HCT116 (cell line): ENCODE measurements at regions not wholly inside any gene's neighbourhood (a gene's known extent, or its start where the extent isn't known, plus 50 kb on each side); places are given as distances from the start of the nearest gene placed in this dataset.

Experiments
- ATAC-seq: fragments of 200-7000 bp; cut with Tn5 transposase; 2 replicates; pipeline ENCODE4 v1.9.1; 2020; ENCODE audit warnings: mild to moderate bottlenecking, moderate library complexity
- BruUV-seq: library from RNA; stranded (reverse); fragments of 400-500 nt; replicated peaks from 2 replicates; lab custom pipeline; 2021; lab: Mats Ljungman, UMichigan
- CTCF ChIA-PET: fragments of 300-600 bp; sonication (Branson Sonifier 250); formaldehyde crosslinking; loops from one replicate; lab custom pipeline; 2021; ENCODE audit warnings: antibody characterized with exemption; lab: Charles Lee
- POLR2A ChIA-PET: fragments of 300-600, 350-600 bp; sonication (Branson Sonifier 250); formaldehyde crosslinking; loops from one replicate; lab custom pipeline; 2021; ENCODE audit warnings: antibody characterized with exemption; lab: Charles Lee
- RAD21 ChIA-PET, 2 experiments: fragments of 300-600 bp; sonication (Branson Sonifier 250); formaldehyde crosslinking; loops; one replicate each; lab custom pipeline; 2023; ENCODE audit warnings: low total read pairs in 2 of 2; ENCODE audit not compliant: uncharacterized antibody in 2 of 2, unreplicated experiment in 2 of 2, low non-redundant PET in 1 of 2; lab: Charles Lee
- DNase-seq: peaks from one replicate; pipeline ENCODE4 v3.0.0-alpha.2; 2010; ENCODE audit warnings: low read depth, low spot score
- H2AFZ ChIP-seq: fragments of 200-600 bp; shearing (Covaris generic), sonication (generic); 2 replicates; pipeline ENCODE4 v1.6.1; 2017; ENCODE audit warnings: low read depth, mixed run types, mixed read lengths, antibody characterized with exemption, low read length; ENCODE audit not compliant: poor library complexity, severe bottlenecking
- H3K27ac ChIP-seq: 2 replicates; pipeline ENCODE4 v1.5.1; 2012; ENCODE audit warnings: low read depth, low read length
- H3K27me3 ChIP-seq: fragments of 200-600 bp; sonication (generic); 2 replicates; pipeline ENCODE4 v1.6.1; 2016; ENCODE audit warnings: mixed run types, low read length, mixed read lengths; ENCODE audit not compliant: insufficient read depth
- H3K36me3 ChIP-seq, 2 experiments: fragments of 200-500 bp in 1 of 2; fragments of 200-600 bp in 1 of 2; sonication (Bioruptor generic) in 1 of 2; sonication (generic) in 1 of 2; 2 replicates each; pipeline versions ENCODE4 v1.5.1 to v1.6.1; 2014 to 2016; ENCODE audit warnings: low read length in 2 of 2, inconsistent platforms in 1 of 2, mixed read lengths in 1 of 2, mixed run types in 1 of 2; ENCODE audit not compliant: insufficient read depth in 2 of 2, control insufficient read depth in 1 of 2
- H3K4me1 ChIP-seq, 2 experiments: fragments of 200-600 bp in 1 of 2; sonication (generic) in 1 of 2; 2 replicates each; pipeline versions ENCODE4 v1.5.1 to v1.6.1; 2012 to 2017; ENCODE audit warnings: low read length in 2 of 2, inconsistent platforms in 1 of 2, mild to moderate bottlenecking in 1 of 2, mixed read lengths in 1 of 2, mixed run types in 1 of 2, moderate library complexity in 1 of 2; ENCODE audit not compliant: insufficient read depth in 2 of 2, control insufficient read depth in 1 of 2
- H3K4me2 ChIP-seq: fragments of 200-600 bp; sonication (generic); 2 replicates; pipeline ENCODE4 v1.6.1; 2017; ENCODE audit warnings: mixed run types, low read length, mixed read lengths
- H3K4me3 ChIP-seq, 2 experiments: fragments of 200-600 bp in 1 of 2; sonication (generic) in 1 of 2; replicated peaks in 1 of 2; 2 replicates each; pipeline ENCODE4 v1.5.1; 2011 to 2016; ENCODE audit warnings: low read length in 2 of 2, control low read depth in 1 of 2, low read depth in 1 of 2, mild to moderate bottlenecking in 1 of 2, mixed read lengths in 1 of 2, mixed run types in 1 of 2
- H3K79me2 ChIP-seq: fragments of 200-600 bp; sonication (generic); 2 replicates; pipeline ENCODE4 v1.6.1; 2017; ENCODE audit warnings: mild to moderate bottlenecking, mixed run types, low read length, moderate library complexity, mixed read lengths; ENCODE audit not compliant: insufficient read depth
- H3K9ac ChIP-seq: fragments of 200-600 bp; sonication (generic); 2 replicates; pipeline ENCODE4 v1.6.1; 2016; ENCODE audit warnings: low read length, mixed read lengths
- H3K9me2 ChIP-seq: fragments of 200-600 bp; sonication (generic), shearing (Covaris generic); 2 replicates; pipeline ENCODE4 v1.6.1; 2017; ENCODE audit warnings: mixed run types, mild to moderate bottlenecking, moderate library complexity; ENCODE audit not compliant: insufficient read depth
- H3K9me3 ChIP-seq, 2 experiments: fragments of 200-500 bp in 1 of 2; fragments of 200-600 bp in 1 of 2; sonication (Bioruptor generic) in 1 of 2; sonication (generic) in 1 of 2; 2 replicates each; pipeline ENCODE4 v1.6.1; 2014 to 2017; ENCODE audit warnings: low read length in 2 of 2, mixed read lengths in 2 of 2, inconsistent platforms in 1 of 2, low read depth in 1 of 2, mild to moderate bottlenecking in 1 of 2, mixed run types in 1 of 2, moderate library complexity in 1 of 2; ENCODE audit not compliant: control insufficient read depth in 1 of 2, insufficient read depth in 1 of 2
- H4K20me1 ChIP-seq: fragments of 200-600 bp; sonication (generic), shearing (Covaris generic); 2 replicates; pipeline ENCODE4 v1.6.1; 2017; ENCODE audit warnings: mixed run types, mild to moderate bottlenecking, moderate library complexity; ENCODE audit not compliant: insufficient read depth
- ATF3 ChIP-seq: IDR thresholded peaks from 2 replicates; pipeline ENCODE4 v1.6.1; 2012
- CBX3 ChIP-seq: IDR thresholded peaks from 2 replicates; pipeline ENCODE4 v1.6.1; 2012; ENCODE audit warnings: low read depth
- CTCF ChIP-seq, 3 experiments: fragments of 200-600 bp in 1 of 3; sonication (generic) in 1 of 3; IDR thresholded peaks in 2 of 3; conservative IDR thresholded peaks in 1 of 3; 2 replicates each; pipeline ENCODE4 v1.5.1; 2012 to 2017; ENCODE audit warnings: low read depth in 2 of 3, low read length in 2 of 3, antibody characterized with exemption in 1 of 3, borderline replicate concordance in 1 of 3, control low read depth in 1 of 3, mild to moderate bottlenecking in 1 of 3, mixed read lengths in 1 of 3, mixed run types in 1 of 3, moderate library complexity in 1 of 3; ENCODE audit not compliant: insufficient read depth in 1 of 3
- EGR1 ChIP-seq: IDR thresholded peaks from 2 replicates; pipeline ENCODE4 v1.6.1; 2012; ENCODE audit warnings: low read depth
- ELF1 ChIP-seq: IDR thresholded peaks from 2 replicates; pipeline ENCODE4 v1.6.1; 2012; ENCODE audit warnings: low read depth, borderline replicate concordance
- JUND ChIP-seq: IDR thresholded peaks from 2 replicates; pipeline ENCODE4 v1.6.1; 2012
- MAX ChIP-seq: IDR thresholded peaks from 2 replicates; pipeline ENCODE4 v1.6.1; 2012
- POLR2A ChIP-seq: IDR thresholded peaks from 2 replicates; pipeline ENCODE4 v1.7.0; 2011; ENCODE audit warnings: borderline replicate concordance; ENCODE audit not compliant: insufficient read depth, insufficient read length; ENCODE audit errors: extremely low read depth
- POLR2AphosphoS5 ChIP-seq: IDR thresholded peaks from 2 replicates; pipeline ENCODE4 v1.6.1; 2011; ENCODE audit warnings: mild to moderate bottlenecking, low read depth, low read length, moderate library complexity
- RAD21 ChIP-seq: IDR thresholded peaks from 2 replicates; pipeline ENCODE4 v1.6.1; 2012; ENCODE audit warnings: low read depth, mild to moderate bottlenecking
- REST ChIP-seq: IDR thresholded peaks from 2 replicates; pipeline ENCODE4 v1.6.1; 2012; ENCODE audit warnings: low read depth
- SP1 ChIP-seq: IDR thresholded peaks from 2 replicates; pipeline ENCODE4 v1.6.1; 2012; ENCODE audit warnings: low read depth
- SRF ChIP-seq: IDR thresholded peaks from 2 replicates; pipeline ENCODE4 v1.6.1; 2012; ENCODE audit warnings: low read depth
- YY1 ChIP-seq: IDR thresholded peaks from 2 replicates; pipeline ENCODE4 v1.6.1; 2011; ENCODE audit warnings: low read length, low read depth, moderate library complexity, mild to moderate bottlenecking; ENCODE audit not compliant: insufficient replicate concordance; ENCODE audit errors: extremely low read depth
- ZBTB33 ChIP-seq: IDR thresholded peaks from 2 replicates; pipeline ENCODE4 v1.6.1; 2011; ENCODE audit warnings: mild to moderate bottlenecking, low read length, moderate library complexity; ENCODE audit not compliant: insufficient replicate concordance; ENCODE audit errors: extremely low read depth
- ZFX ChIP-seq: fragments of 450-650 bp; IDR thresholded peaks from 2 replicates; pipeline ENCODE4 v1.6.1; 2017
- ZNF274 ChIP-seq: fragments of 200-500 bp; sonication (Bioruptor generic); IDR thresholded peaks from 2 replicates; pipeline ENCODE4 v1.6.1; 2014; ENCODE audit warnings: mild to moderate bottlenecking, low read depth, low read length, inconsistent platforms
- intact Hi-C: fragments of 100-400 bp; cut with micrococcal nuclease; formaldehyde crosslinking; loops from 2 replicates; pipeline ENCODE4 v1.10.0; 2022

- Histone ChIP-seq H4K20me1 (no peaks in the 10 kb centered on the region), H3K4me2 (no peak overlapping the region), H3K36me3 (no peaks in the 10 kb centered on the region), H3K9me3 (peaks cover 15 to 19% of the 10 kb centered on the region in 2 experiments; a peak in 2 of 4 replicates), H3K79me2 (no peaks in the 10 kb centered on the region), H3K9me2 (no peaks in the 10 kb centered on the region), H3K27ac (no peak overlapping the region), H3K27me3 (no peaks in the 10 kb centered on the region), H2AFZ (no peak overlapping the region), H3K4me3 (no peak overlapping the region), H3K4me1 (no peaks in the 10 kb centered on the region), H3K9ac (no peak overlapping the region)
- DNase-seq (no peak), ATAC-seq (no peak)
- CTCF ChIA-PET, result no interaction called here
- RAD21 ChIA-PET, result no interaction called here
- TF ChIP-seq POLR2A (no peak), ELF1 (no peak), YY1 (no peak), RAD21 (no peak), POLR2AphosphoS5 (no peak), CTCF (IDR thresholded peaks at IDR 0.05 in 2 of 3, conservative IDR thresholded peaks at IDR 0.05 in 1 of 3; ENCODE audit: borderline replicate concordance in 1 of 3, insufficient read depth in 1 of 3, low read depth in 2 of 3, low read length in 2 of 3) (no peak), ZBTB33 (no peak), CBX3 (no peak), REST (no peak), EGR1 (no peak), JUND (no peak), MAX (no peak), ATF3 (no peak), SP1 (no peak), ZNF274 (no peak), ZFX (no peak), SRF (no peak)
- BruUV-seq, result no TSS peak
- POLR2A ChIA-PET, result no interaction called here
- intact Hi-C loops, result no loop called here
Observed at GRCh38 chr6:91340896-91341395, 754.1 kb upstream of the MAP3K7 start.
